HG03378 (cell line): ENCODE measurements at regions not wholly inside any gene's neighbourhood (a gene's known extent, or its start where the extent isn't known, plus 50 kb on each side); places are given as distances from the start of the nearest gene placed in this dataset.

Source experiments
- ATAC-seq: cut with Tn5 transposase; IDR thresholded peaks from one replicate; pipeline ENCODE4 v1.9.1; 2021; ENCODE audit warnings: mild to moderate bottlenecking, moderate library complexity; ENCODE audit not compliant: unreplicated experiment

DNA sequence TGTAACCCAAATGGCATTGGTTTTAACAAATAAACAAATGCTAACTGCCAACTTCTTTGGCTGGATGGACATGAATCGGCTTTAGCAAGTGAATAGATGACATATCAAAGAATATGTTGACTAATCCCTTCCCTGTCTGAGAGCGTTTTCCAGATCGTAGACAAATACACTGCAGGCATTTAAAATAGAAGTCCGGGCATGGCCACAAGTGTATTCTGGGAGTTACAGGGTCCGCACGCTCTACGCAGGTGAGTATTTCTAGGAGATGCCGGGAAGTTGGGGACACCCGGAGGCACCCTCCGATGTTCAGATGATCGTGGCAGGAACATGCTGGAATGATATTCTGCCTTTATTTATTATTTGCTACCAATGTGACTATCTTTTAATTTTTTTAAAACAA, 53.2 kb upstream of the ZNF536 start:
- ATAC-seq: no peak

DNA sequence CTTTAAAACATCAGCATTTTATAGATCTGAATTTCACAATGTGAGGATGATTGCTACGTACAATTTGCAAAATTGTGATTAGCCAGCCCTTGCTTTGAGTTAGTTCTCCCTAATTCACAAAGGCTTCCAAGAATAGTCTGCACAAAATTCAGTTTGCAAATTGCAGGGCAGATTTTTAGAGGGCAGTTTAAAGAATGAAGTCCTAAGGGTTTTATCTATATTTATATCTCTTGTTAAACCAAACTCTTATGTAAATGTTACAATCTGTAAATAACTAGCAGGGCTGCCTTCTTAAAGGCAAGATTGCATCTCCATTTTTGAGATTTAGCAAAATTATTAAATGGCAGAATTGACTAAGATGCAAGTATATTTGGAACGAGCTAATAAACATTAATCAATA, 52.8 kb upstream of the ZNF536 start:
- no peak for ATAC-seq

DNA sequence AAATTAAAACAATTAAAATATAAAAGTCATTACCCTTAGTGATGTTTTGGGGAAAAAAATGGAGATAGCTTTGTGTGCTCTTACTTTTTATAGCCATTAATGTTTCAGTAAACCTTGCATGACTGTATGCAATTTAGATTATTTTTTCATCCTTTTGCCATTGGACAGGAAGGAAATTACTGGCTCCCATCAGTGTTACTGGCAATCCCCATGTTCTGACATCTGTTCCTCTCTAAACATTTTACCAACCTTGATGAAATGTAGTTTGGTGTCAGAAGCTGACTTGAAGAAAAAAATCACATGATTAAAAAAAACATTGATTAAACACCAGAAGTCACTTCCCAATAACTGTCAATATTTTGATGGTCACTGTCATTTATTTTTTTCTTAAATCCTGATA, 52.3 kb upstream of the ZNF536 start:
- no peak for ATAC-seq

DNA sequence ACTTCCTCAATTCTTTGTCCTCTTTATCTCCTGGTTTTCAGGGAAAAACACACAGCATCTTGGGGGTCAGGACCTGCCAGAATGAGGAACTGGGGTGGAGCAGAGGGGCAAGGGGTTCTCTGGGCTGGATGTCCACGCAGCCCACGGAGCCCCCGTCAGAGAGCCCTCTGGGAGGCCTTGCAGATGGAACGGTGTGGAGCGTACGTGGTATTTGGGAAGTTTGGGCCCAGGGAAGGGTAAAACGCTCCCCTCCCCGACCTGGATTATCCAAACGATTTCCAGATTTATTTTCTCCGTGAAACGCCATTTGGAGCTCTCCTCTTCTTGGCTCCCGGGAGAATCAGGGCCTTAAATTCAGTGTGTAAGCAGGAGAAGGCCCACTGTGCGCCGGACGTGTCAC, 51.7 kb upstream of the ZNF536 start:
- ATAC-seq: no peak

DNA sequence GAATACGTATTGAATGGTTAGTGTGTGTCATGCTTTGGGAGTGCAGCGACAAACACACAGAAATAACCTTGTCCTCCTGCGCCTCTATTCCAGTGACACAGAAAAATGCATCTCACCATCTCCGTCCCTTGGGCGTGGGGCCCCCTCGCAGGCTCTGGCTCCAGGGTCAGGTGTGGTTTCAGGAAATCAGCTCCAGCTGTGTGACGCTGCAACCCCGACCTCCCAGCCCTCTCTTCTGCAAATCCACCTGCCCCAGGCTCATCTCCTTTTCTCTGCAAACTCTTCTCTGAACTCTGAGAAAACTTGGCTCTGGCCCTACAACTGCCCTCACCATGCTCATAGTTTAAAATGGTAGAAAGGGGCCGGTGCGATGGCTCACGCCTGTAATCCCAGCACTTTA, 51.3 kb upstream of the ZNF536 start:
- no peak for ATAC-seq
